ENCODE measurements at regions not wholly inside any gene's neighbourhood (a gene's known extent, or its start where the extent isn't known, plus 50 kb on each side); places are given as distances from the start of the nearest gene placed in this dataset.

GRCh38 chr7:110003827-110004226 is 1087.1 kb upstream of the LRRN3 start:
- TF ChIP-seq GATA2 (IDR thresholded peaks at IDR 0.05; ENCODE audit: low read depth, low read length): no peak
- no peak for TF ChIP-seq GATA3 (IDR thresholded peaks at IDR 0.05; ENCODE audit: low read depth, low read length)

GRCh38 chr7:110007320-110008063 is 1083.4 kb upstream of the LRRN3 start:
- TF ChIP-seq GATA2 (IDR thresholded peaks at IDR 0.05; ENCODE audit: low read depth, low read length): no peak
- no peak for TF ChIP-seq GATA3 (IDR thresholded peaks at IDR 0.05; ENCODE audit: low read depth, low read length)

- TF ChIP-seq GATA2 (IDR thresholded peaks at IDR 0.05; ENCODE audit: low read depth, low read length): no peak
- TF ChIP-seq GATA3 (IDR thresholded peaks at IDR 0.05; ENCODE audit: low read depth, low read length): no peak
Observed at GRCh38 chr7:110010359-110010758, 1080.6 kb upstream of the LRRN3 start.

- TF ChIP-seq GATA3 (IDR thresholded peaks at IDR 0.05; ENCODE audit: low read depth, low read length) (peak; percentile 81), GATA2 (IDR thresholded peaks at IDR 0.05; ENCODE audit: low read depth, low read length) (no peak)
Observed at GRCh38 chr7:110017405-110017804, 1073.5 kb upstream of the LRRN3 start.

GRCh38 chr7:110027385-110027784 is 1063.5 kb upstream of the LRRN3 start:
- TF ChIP-seq GATA3 (IDR thresholded peaks at IDR 0.05; ENCODE audit: low read depth, low read length) (no peak), GATA2 (IDR thresholded peaks at IDR 0.05; ENCODE audit: low read depth, low read length) (no peak)

GRCh38 chr7:110043519-110043918 is 1047.4 kb upstream of the LRRN3 start:
- TF ChIP-seq GATA2 (IDR thresholded peaks at IDR 0.05; ENCODE audit: low read depth, low read length) (no peak), GATA3 (IDR thresholded peaks at IDR 0.05; ENCODE audit: low read depth, low read length) (no peak)

GRCh38 chr7:110050785-110051184 is 1040.1 kb upstream of the LRRN3 start:
- no peak for TF ChIP-seq GATA3 (IDR thresholded peaks at IDR 0.05; ENCODE audit: low read depth, low read length)

- peak; percentile 70 for TF ChIP-seq GATA3 (IDR thresholded peaks at IDR 0.05; ENCODE audit: low read depth, low read length)
- TF ChIP-seq GATA2 (IDR thresholded peaks at IDR 0.05; ENCODE audit: low read depth, low read length): 0 out of 2 replicates have a peak, but pooled peaks have one; percentile 35
Observed at GRCh38 chr7:110051372-110051771, 1039.6 kb upstream of the LRRN3 start.

- TF ChIP-seq GATA2 (IDR thresholded peaks at IDR 0.05; ENCODE audit: low read depth, low read length) (no peak), GATA3 (IDR thresholded peaks at IDR 0.05; ENCODE audit: low read depth, low read length) (no peak)
Observed at GRCh38 chr7:110056331-110056730, 1034.6 kb upstream of the LRRN3 start.

GRCh38 chr7:110058401-110058800 is 1032.5 kb upstream of the LRRN3 start:
- TF ChIP-seq GATA2 (IDR thresholded peaks at IDR 0.05; ENCODE audit: low read depth, low read length) (no peak), GATA3 (IDR thresholded peaks at IDR 0.05; ENCODE audit: low read depth, low read length) (no peak)

GRCh38 chr7:110061387-110061786 is 1029.5 kb upstream of the LRRN3 start:
- no peak for TF ChIP-seq GATA3 (IDR thresholded peaks at IDR 0.05; ENCODE audit: low read depth, low read length)
- TF ChIP-seq GATA2 (IDR thresholded peaks at IDR 0.05; ENCODE audit: low read depth, low read length): no peak

- TF ChIP-seq GATA2 (IDR thresholded peaks at IDR 0.05; ENCODE audit: low read depth, low read length) (no peak), GATA3 (IDR thresholded peaks at IDR 0.05; ENCODE audit: low read depth, low read length) (no peak)
Observed at GRCh38 chr7:110065121-110065520, 1025.8 kb upstream of the LRRN3 start.

- TF ChIP-seq GATA3 (IDR thresholded peaks at IDR 0.05; ENCODE audit: low read depth, low read length): no peak
- no peak for TF ChIP-seq GATA2 (IDR thresholded peaks at IDR 0.05; ENCODE audit: low read depth, low read length)
Observed at GRCh38 chr7:110066843-110067242, 1024.1 kb upstream of the LRRN3 start.

GRCh38 chr7:110071192-110071591 is 1019.7 kb upstream of the LRRN3 start:
- TF ChIP-seq GATA3 (IDR thresholded peaks at IDR 0.05; ENCODE audit: low read depth, low read length) (no peak), GATA2 (IDR thresholded peaks at IDR 0.05; ENCODE audit: low read depth, low read length) (no peak)

- TF ChIP-seq GATA3 (IDR thresholded peaks at IDR 0.05; ENCODE audit: low read depth, low read length): no peak
- no peak for TF ChIP-seq GATA2 (IDR thresholded peaks at IDR 0.05; ENCODE audit: low read depth, low read length)
Observed at GRCh38 chr7:110075450-110075849, 1015.5 kb upstream of the LRRN3 start.

GRCh38 chr7:110076194-110076593 is 1014.7 kb upstream of the LRRN3 start:
- TF ChIP-seq GATA2 (IDR thresholded peaks at IDR 0.05; ENCODE audit: low read depth, low read length) (no peak), GATA3 (IDR thresholded peaks at IDR 0.05; ENCODE audit: low read depth, low read length) (no peak)

Measured in SH-SY5Y (cell line).